Peyer's patch (tissue), 4 donors: ENCODE measurements at regions not wholly inside any gene's neighbourhood (a gene's known extent, or its start where the extent isn't known, plus 50 kb on each side); places are given as distances from the start of the nearest gene placed in this dataset.

Experiments
- DNase-seq, 3 donors: peaks; one replicate each; pipeline ENCODE4 v3.0.0-alpha.2; 2017 to 2019
- H3K27ac ChIP-seq, 4 donors: fragments of 200-600 bp; sonication (generic); one replicate each; pipeline ENCODE4 v1.5.1; 2016 to 2019
- H3K27me3 ChIP-seq, 2 donors: fragments of 200-600 bp; sonication (generic); one replicate each; pipeline ENCODE4 v1.5.1; 2019
- H3K36me3 ChIP-seq, 3 donors: fragments of 200-600 bp; sonication (generic); one replicate each; pipeline ENCODE4 v1.5.1; 2016 to 2019
- H3K4me1 ChIP-seq, 4 donors: fragments of 200-600 bp; sonication (generic); one replicate each; pipeline ENCODE4 v1.5.1; 2016 to 2019
- H3K4me3 ChIP-seq, 4 donors: fragments of 200-600 bp; sonication (generic); 1 replicate in 3 of 4; 2 replicates in 1 of 4; pipeline ENCODE4 v1.5.1; 2016 to 2019; ENCODE audit warnings: mild to moderate bottlenecking in 1 of 4
- H3K9me3 ChIP-seq, 4 donors: fragments of 200-600 bp; sonication (generic); one replicate each; pipeline ENCODE4 v1.5.1; 2016 to 2019; ENCODE audit warnings: mild to moderate bottlenecking in 1 of 4
- POLR2A ChIP-seq, 2 donors: fragments of 450-650 bp; IDR thresholded peaks; one replicate each; pipeline ENCODE4 v1.5.1; 2017; ENCODE audit warnings: antibody characterized with exemption in 2 of 2, mild to moderate bottlenecking in 2 of 2, moderate library complexity in 2 of 2
- TF ChIP-seq, protein P1 (sequence below), 6 experiments: fragments of 450-650 bp in 4 of 6; fragments of 200-600 bp in 2 of 6; sonication (generic) in 1 of 6; IDR thresholded peaks; one replicate each; pipeline ENCODE4 v1.5.1; 2017 to 2019; ENCODE audit warnings: antibody characterized with exemption in 6 of 6, mild to moderate bottlenecking in 3 of 6, moderate library complexity in 1 of 6

DNA sequence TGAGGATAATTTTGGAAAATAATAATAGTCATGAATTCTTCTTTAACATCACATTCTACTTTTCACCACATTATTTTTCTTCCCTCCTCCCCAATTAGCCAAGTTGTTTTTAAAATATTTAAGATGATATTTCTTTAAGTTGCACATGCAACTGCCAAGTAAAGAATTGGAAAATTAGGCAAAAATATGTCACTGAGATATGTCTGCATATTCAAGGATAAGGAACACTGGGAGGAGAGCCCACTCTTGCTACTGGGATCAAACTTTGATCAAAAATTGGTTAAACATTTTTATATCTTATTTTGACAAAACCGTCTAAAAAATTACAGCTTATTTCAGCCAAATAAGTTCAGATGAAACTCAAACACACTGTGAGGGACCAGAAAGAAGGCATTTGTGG is 231.2 kb upstream of the TMTC1 start:
- Histone ChIP-seq H3K36me3 (no peaks in the 10 kb centered on the region), H3K9me3 (no peaks in the 10 kb centered on the region), H3K4me3 (no peak overlapping the region)

DNA sequence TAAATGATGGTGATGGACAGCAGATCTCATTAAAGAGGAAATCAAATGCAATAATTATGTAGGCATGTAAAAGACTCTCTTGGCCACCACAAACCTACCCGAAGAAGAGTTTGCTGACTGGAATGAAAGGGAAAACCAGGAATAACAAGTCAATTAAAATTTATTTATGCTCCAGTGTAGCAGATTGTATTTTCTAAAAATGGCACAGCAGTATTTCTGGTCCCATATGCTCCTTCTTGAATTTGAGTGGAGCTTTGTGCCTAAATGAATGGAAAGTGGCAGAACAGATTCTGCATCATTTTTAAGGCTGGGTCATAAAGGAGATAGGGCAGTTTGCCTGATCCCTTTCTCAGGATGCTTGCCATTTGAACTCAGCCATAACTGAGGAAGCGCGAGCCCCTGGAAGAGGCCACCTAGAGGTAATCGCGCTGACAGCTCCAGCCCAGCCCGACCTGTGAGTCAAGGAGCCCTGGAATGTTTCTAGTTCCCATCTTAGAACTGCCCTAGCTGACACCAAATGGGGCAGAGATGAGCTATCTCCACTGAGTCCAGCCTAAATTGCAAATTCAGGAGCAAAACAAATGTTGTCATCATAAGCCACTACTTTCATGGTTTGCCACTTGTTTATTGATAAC is 229.2 kb upstream of the TMTC1 start:
- no peaks in the 10 kb centered on the region for H3K27me3 ChIP-seq
- TF ChIP-seq, protein P1, sequence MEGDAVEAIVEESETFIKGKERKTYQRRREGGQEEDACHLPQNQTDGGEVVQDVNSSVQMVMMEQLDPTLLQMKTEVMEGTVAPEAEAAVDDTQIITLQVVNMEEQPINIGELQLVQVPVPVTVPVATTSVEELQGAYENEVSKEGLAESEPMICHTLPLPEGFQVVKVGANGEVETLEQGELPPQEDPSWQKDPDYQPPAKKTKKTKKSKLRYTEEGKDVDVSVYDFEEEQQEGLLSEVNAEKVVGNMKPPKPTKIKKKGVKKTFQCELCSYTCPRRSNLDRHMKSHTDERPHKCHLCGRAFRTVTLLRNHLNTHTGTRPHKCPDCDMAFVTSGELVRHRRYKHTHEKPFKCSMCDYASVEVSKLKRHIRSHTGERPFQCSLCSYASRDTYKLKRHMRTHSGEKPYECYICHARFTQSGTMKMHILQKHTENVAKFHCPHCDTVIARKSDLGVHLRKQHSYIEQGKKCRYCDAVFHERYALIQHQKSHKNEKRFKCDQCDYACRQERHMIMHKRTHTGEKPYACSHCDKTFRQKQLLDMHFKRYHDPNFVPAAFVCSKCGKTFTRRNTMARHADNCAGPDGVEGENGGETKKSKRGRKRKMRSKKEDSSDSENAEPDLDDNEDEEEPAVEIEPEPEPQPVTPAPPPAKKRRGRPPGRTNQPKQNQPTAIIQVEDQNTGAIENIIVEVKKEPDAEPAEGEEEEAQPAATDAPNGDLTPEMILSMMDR (IDR thresholded peaks at IDR 0.05), result no peak
- no peaks in the 10 kb centered on the region for H3K9me3 ChIP-seq
- no peak for DNase-seq
- no peak overlapping the region for H3K4me3 ChIP-seq
- H3K27ac ChIP-seq, result no peak overlapping the region
- H3K4me1 ChIP-seq, result no peaks in the 10 kb centered on the region
- no peaks in the 10 kb centered on the region for H3K36me3 ChIP-seq

More for the DNA sequence above, 231.2 kb upstream of the TMTC1 start:
- H3K4me1 ChIP-seq, result no peaks in the 10 kb centered on the region
- H3K27ac ChIP-seq, result no peak overlapping the region
- H3K27me3 ChIP-seq, result no peaks in the 10 kb centered on the region
- TF ChIP-seq POLR2A (IDR thresholded peaks at IDR 0.05), result no peak
- TF ChIP-seq, protein P1 (IDR thresholded peaks at IDR 0.05), result no peak
- no peak for DNase-seq

DNA sequence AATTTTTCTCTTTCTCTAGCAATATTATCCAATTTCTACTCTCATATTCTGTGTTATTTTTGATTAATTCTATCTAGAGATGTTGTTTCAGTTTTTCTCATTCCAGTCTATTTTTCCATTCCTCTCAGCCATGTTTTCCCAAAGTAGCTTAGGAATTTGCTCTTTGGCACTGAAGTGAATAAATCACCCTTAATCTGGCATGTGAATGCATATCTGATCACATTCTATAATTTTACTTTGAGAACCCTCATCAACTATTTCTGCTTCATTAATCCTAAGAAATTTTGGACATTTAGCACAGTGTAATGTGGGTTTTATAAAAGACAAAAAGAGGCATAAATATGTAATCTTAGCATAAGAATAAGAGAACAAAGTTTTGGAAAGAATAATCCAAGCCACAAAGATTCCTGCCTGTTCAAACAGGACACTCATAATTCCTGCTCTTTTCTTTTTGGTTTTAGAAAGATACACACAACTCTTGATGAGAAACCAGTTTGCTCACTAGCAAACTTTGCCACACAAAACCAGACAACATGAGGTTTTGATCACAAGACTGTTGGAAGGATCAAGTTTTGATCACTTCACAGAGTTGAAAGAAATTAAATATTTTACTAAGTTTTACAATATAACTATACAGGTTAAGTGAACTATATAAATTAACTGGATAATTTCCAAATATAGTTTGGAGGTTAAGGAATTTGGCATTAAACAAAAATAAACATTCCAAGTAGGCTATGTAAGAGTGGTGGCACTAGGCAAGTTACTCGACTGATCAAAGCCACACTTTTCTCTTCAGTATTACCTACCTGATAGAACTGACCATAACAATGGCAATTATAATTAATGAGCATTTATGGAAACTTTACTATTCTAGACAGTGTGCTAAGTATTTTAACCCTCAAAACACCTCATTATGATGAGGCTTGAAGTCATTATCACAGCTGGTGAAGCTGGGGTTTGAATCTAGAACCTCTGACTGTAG is 226.6 kb upstream of the TMTC1 start:
- DNase-seq, result no peak
- no peaks in the 10 kb centered on the region for H3K4me1 ChIP-seq
- no peak overlapping the region for H3K27ac ChIP-seq
- H3K36me3 ChIP-seq, result no peaks in the 10 kb centered on the region
- H3K27me3 ChIP-seq, result no peaks in the 10 kb centered on the region
- TF ChIP-seq POLR2A (IDR thresholded peaks at IDR 0.05), result no peak
- TF ChIP-seq, protein P1 (IDR thresholded peaks at IDR 0.05), result no peak
- no peak overlapping the region for H3K4me3 ChIP-seq
- no peaks in the 10 kb centered on the region for H3K9me3 ChIP-seq

DNA sequence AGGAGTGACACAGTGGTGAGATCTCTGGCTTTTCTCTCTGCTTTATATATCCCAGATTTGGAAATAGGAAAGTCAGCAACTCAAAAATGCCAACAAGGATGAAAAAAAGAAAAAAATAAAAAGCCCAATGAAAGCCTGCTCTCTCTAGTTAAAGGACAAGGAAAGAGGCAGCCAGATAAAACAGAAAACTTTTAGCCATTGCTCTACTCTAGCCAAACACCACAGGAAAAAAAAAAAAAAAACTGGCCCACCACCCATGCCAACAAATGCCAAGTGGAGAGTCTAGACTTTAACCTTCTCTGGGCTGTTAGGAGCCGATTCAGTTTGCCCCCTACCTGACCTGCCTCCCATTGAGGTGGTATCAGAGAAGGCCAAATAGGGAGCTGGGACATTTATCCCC is 222.3 kb upstream of the TMTC1 start:
- Histone ChIP-seq H3K9me3 (no peaks in the 10 kb centered on the region), H3K27me3 (no peaks in the 10 kb centered on the region), H3K27ac (no peak overlapping the region), H3K4me3 (no peak overlapping the region), H3K36me3 (no peaks in the 10 kb centered on the region), H3K4me1 (no peaks in the 10 kb centered on the region)
- TF ChIP-seq, protein P1 (IDR thresholded peaks at IDR 0.05), result no peak
- TF ChIP-seq POLR2A (IDR thresholded peaks at IDR 0.05), result no peak
- no peak for DNase-seq

DNA sequence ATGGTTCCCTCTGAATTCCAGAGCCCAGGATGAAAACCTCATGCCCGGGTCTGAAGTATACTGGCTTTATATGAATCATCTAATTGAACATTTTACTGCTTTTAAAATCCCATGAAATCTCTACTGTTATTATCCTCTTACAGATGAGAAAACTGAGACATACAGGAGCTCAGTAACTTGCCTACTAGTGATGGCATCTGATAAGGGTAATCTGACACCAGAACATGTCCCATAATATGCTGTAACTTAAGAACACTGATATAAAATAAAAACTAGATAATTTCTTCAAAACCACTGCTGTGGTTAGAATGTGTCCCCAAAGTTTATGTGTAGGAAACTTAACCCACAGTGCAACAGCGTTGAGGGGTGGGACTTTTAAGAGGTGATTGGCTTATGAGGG is 219.6 kb upstream of the TMTC1 start:
- Histone ChIP-seq H3K27ac (no peak overlapping the region), H3K9me3 (no peaks in the 10 kb centered on the region), H3K4me1 (no peaks in the 10 kb centered on the region), H3K27me3 (no peaks in the 10 kb centered on the region), H3K36me3 (no peaks in the 10 kb centered on the region), H3K4me3 (no peak overlapping the region)
- DNase-seq, result no peak
- TF ChIP-seq, protein P1 (IDR thresholded peaks at IDR 0.05), result no peak
- TF ChIP-seq POLR2A (IDR thresholded peaks at IDR 0.05), result no peak
